ENCODE measurements at regions not wholly inside any gene's neighbourhood (a gene's known extent, or its start where the extent isn't known, plus 50 kb on each side); places are given as distances from the start of the nearest gene placed in this dataset.

- no peak for ATAC-seq (replicated peaks in 1 of 4)
- Histone ChIP-seq H3K4me1 (ENCODE audit: control insufficient read depth in 1 of 2, extremely low read depth in 1 of 2, insufficient read depth in 2 of 2, low read length in 2 of 2) (no peaks in the 10 kb centered on the region), H3K27ac (ENCODE audit: low read length) (no peak overlapping the region), H3K36me3 (ENCODE audit: control insufficient read depth in 2 of 2, extremely low read depth in 1 of 2, insufficient read depth in 1 of 2, low read length in 1 of 2) (no peaks in the 10 kb centered on the region), H3K27me3 (replicated peaks in 1 of 2; ENCODE audit: control insufficient read depth in 2 of 2, extremely low read depth in 1 of 2, insufficient read depth in 2 of 2, low read length in 1 of 2) (peaks cover 2 to 4% of the 10 kb centered on the region in 2 experiments), H3K9me3 (no peaks in the 10 kb centered on the region), H3K4me3 (ENCODE audit: control insufficient read depth in 1 of 2, extremely low read depth in 1 of 2, low read length in 1 of 2) (no peak overlapping the region)
- 83% methylated on average over 2 of the region's 10 CpGs for WGBS (ENCODE audit: insufficient coverage)
- H3K27me3 Mint-ChIP-seq: peaks cover 10 to 28% of the 10 kb centered on the region in 2 donors
- CTCF ChIA-PET: no interaction called here
- POLR2A ChIA-PET: no interaction called here
- no peaks in the 10 kb centered on the region for H3K9me3 Mint-ChIP-seq
- H3K4me1 Mint-ChIP-seq: no peaks in the 10 kb centered on the region
- H3K27ac Mint-ChIP-seq: no peak overlapping the region
- H3K36me3 Mint-ChIP-seq: no peaks in the 10 kb centered on the region
- H3K4me3 Mint-ChIP-seq: no peak overlapping the region
- DNase-seq: no peak
Observed at GRCh38 chr11:33618351-33618710, 82.3 kb downstream of the C11orf91 start.

- H3K27me3 Mint-ChIP-seq: peaks cover 10 to 28% of the 10 kb centered on the region in 2 donors
- H3K27ac Mint-ChIP-seq: no peak overlapping the region
- Histone ChIP-seq H3K27ac (ENCODE audit: low read length) (no peak overlapping the region), H3K27me3 (replicated peaks in 1 of 2; ENCODE audit: control insufficient read depth in 2 of 2, extremely low read depth in 1 of 2, insufficient read depth in 2 of 2, low read length in 1 of 2) (peaks cover 2 to 4% of the 10 kb centered on the region in 2 experiments), H3K4me1 (ENCODE audit: control insufficient read depth in 1 of 2, extremely low read depth in 1 of 2, insufficient read depth in 2 of 2, low read length in 2 of 2) (no peaks in the 10 kb centered on the region), H3K9me3 (no peaks in the 10 kb centered on the region), H3K4me3 (ENCODE audit: control insufficient read depth in 1 of 2, extremely low read depth in 1 of 2, low read length in 1 of 2) (no peak overlapping the region), H3K36me3 (ENCODE audit: control insufficient read depth in 2 of 2, extremely low read depth in 1 of 2, insufficient read depth in 1 of 2, low read length in 1 of 2) (no peaks in the 10 kb centered on the region)
- ATAC-seq (replicated peaks in 1 of 4) (no peak), DNase-seq (no peak)
- ChIA-PET POLR2A (interaction anchor here in 1 of 2 donors (0.7 kb wide), 1 partner anchor 199 kb away, joined by 3 read pairs; no protein-coding TSS in a partner anchor), CTCF (no interaction called here)
- no peak overlapping the region for H3K4me3 Mint-ChIP-seq
- no peaks in the 10 kb centered on the region for H3K36me3 Mint-ChIP-seq
- 85% methylated on average over 5 of the region's 8 CpGs for WGBS (ENCODE audit: insufficient coverage)
- H3K4me1 Mint-ChIP-seq: no peaks in the 10 kb centered on the region
- H3K9me3 Mint-ChIP-seq: no peaks in the 10 kb centered on the region
Observed at GRCh38 chr11:33617672-33618350, 82.8 kb downstream of the C11orf91 start.

- ChIA-PET POLR2A (no interaction called here), CTCF (interaction anchor here in 1 of 2 donors (0.5 kb wide), 1 partner anchor 17 kb away, joined by 3 read pairs; no protein-coding TSS in a partner anchor)
- Histone ChIP-seq H3K27ac (ENCODE audit: low read length) (no peak overlapping the region), H3K4me3 (ENCODE audit: control insufficient read depth in 1 of 2, extremely low read depth in 1 of 2, low read length in 1 of 2) (no peak overlapping the region), H3K27me3 (replicated peaks in 1 of 2; ENCODE audit: control insufficient read depth in 2 of 2, extremely low read depth in 1 of 2, insufficient read depth in 2 of 2, low read length in 1 of 2) (peaks cover 2 to 4% of the 10 kb centered on the region in 2 experiments), H3K9me3 (no peaks in the 10 kb centered on the region), H3K4me1 (ENCODE audit: control insufficient read depth in 1 of 2, extremely low read depth in 1 of 2, insufficient read depth in 2 of 2, low read length in 2 of 2) (no peaks in the 10 kb centered on the region), H3K36me3 (ENCODE audit: control insufficient read depth in 2 of 2, extremely low read depth in 1 of 2, insufficient read depth in 1 of 2, low read length in 1 of 2) (no peaks in the 10 kb centered on the region)
- WGBS (ENCODE audit: insufficient coverage): 92% methylated on average over 4 of the region's 5 CpGs
- DNase-seq (no peak), ATAC-seq (replicated peaks in 1 of 4) (no peak)
- Mint-ChIP-seq H3K4me1 (no peaks in the 10 kb centered on the region), H3K4me3 (no peak overlapping the region), H3K27me3 (peaks cover 10 to 18% of the 10 kb centered on the region in 2 donors), H3K27ac (no peak overlapping the region), H3K36me3 (no peaks in the 10 kb centered on the region), H3K9me3 (no peaks in the 10 kb centered on the region)
Observed at GRCh38 chr11:33616552-33616951, 84.1 kb downstream of the C11orf91 start.

- H3K4me1 Mint-ChIP-seq: no peaks in the 10 kb centered on the region
- no peaks in the 10 kb centered on the region for H3K9me3 Mint-ChIP-seq
- Histone ChIP-seq H3K36me3 (ENCODE audit: control insufficient read depth in 2 of 2, extremely low read depth in 1 of 2, insufficient read depth in 1 of 2, low read length in 1 of 2) (no peaks in the 10 kb centered on the region), H3K4me1 (ENCODE audit: control insufficient read depth in 1 of 2, extremely low read depth in 1 of 2, insufficient read depth in 2 of 2, low read length in 2 of 2) (no peaks in the 10 kb centered on the region), H3K27me3 (replicated peaks in 1 of 2; ENCODE audit: control insufficient read depth in 2 of 2, extremely low read depth in 1 of 2, insufficient read depth in 2 of 2, low read length in 1 of 2) (peaks cover 0 to 4% of the 10 kb centered on the region in 2 experiments), H3K27ac (ENCODE audit: low read length) (no peak overlapping the region), H3K4me3 (ENCODE audit: control insufficient read depth in 1 of 2, extremely low read depth in 1 of 2, low read length in 1 of 2) (no peak overlapping the region), H3K9me3 (no peaks in the 10 kb centered on the region)
- CTCF ChIA-PET: no interaction called here
- DNase-seq (no peak), ATAC-seq (replicated peaks in 1 of 4) (no peak)
- WGBS (ENCODE audit: insufficient coverage): 75% methylated on average over 1 of the region's 3 CpGs
- H3K4me3 Mint-ChIP-seq: no peak overlapping the region
- H3K36me3 Mint-ChIP-seq: no peaks in the 10 kb centered on the region
- POLR2A ChIA-PET: no interaction called here
- H3K27ac Mint-ChIP-seq: no peak overlapping the region
- peaks cover 10 to 18% of the 10 kb centered on the region in 2 donors for H3K27me3 Mint-ChIP-seq
Observed at GRCh38 chr11:33615751-33616150, 84.9 kb downstream of the C11orf91 start.

- Mint-ChIP-seq H3K4me1 (no peaks in the 10 kb centered on the region), H3K36me3 (no peaks in the 10 kb centered on the region), H3K9me3 (no peaks in the 10 kb centered on the region), H3K27me3 (peaks cover 10 to 14% of the 10 kb centered on the region in 2 donors), H3K27ac (no peak overlapping the region), H3K4me3 (no peak overlapping the region)
- POLR2A ChIA-PET: no interaction called here
- Histone ChIP-seq H3K9me3 (no peaks in the 10 kb centered on the region), H3K36me3 (ENCODE audit: control insufficient read depth in 2 of 2, extremely low read depth in 1 of 2, insufficient read depth in 1 of 2, low read length in 1 of 2) (no peaks in the 10 kb centered on the region), H3K27me3 (replicated peaks in 1 of 2; ENCODE audit: control insufficient read depth in 2 of 2, extremely low read depth in 1 of 2, insufficient read depth in 2 of 2, low read length in 1 of 2) (peaks cover 0 to 4% of the 10 kb centered on the region in 2 experiments), H3K4me3 (ENCODE audit: control insufficient read depth in 1 of 2, extremely low read depth in 1 of 2, low read length in 1 of 2) (no peak overlapping the region), H3K27ac (ENCODE audit: low read length) (no peak overlapping the region), H3K4me1 (ENCODE audit: control insufficient read depth in 1 of 2, extremely low read depth in 1 of 2, insufficient read depth in 2 of 2, low read length in 2 of 2) (no peaks in the 10 kb centered on the region)
- CTCF ChIA-PET: no interaction called here
- DNase-seq (no peak), ATAC-seq (replicated peaks in 1 of 4) (no peak)
- no CpG with 5 or more reads among the region's 2 CpGs for WGBS (ENCODE audit: insufficient coverage)
Observed at GRCh38 chr11:33613404-33613803, 87.2 kb downstream of the C11orf91 start.

- no peaks in the 10 kb centered on the region for H3K4me1 ChIP-seq (ENCODE audit: control insufficient read depth in 1 of 2, extremely low read depth in 1 of 2, insufficient read depth in 2 of 2, low read length in 2 of 2)
- ChIA-PET CTCF (no interaction called here), POLR2A (no interaction called here)
- Mint-ChIP-seq H3K36me3 (no peaks in the 10 kb centered on the region), H3K27ac (no peak overlapping the region), H3K9me3 (no peaks in the 10 kb centered on the region), H3K4me1 (no peaks in the 10 kb centered on the region), H3K27me3 (peaks cover 5 to 10% of the 10 kb centered on the region in 2 donors), H3K4me3 (no peak overlapping the region)
- no peak overlapping the region for H3K27ac ChIP-seq (ENCODE audit: low read length)
- no peaks in the 10 kb centered on the region for H3K36me3 ChIP-seq (ENCODE audit: control insufficient read depth in 2 of 2, extremely low read depth in 1 of 2, insufficient read depth in 1 of 2, low read length in 1 of 2)
- H3K9me3 ChIP-seq: no peaks in the 10 kb centered on the region
- no peak overlapping the region for H3K4me3 ChIP-seq (ENCODE audit: control insufficient read depth in 1 of 2, extremely low read depth in 1 of 2, low read length in 1 of 2)
- 64% methylated on average over 1 of the region's 2 CpGs for WGBS (ENCODE audit: insufficient coverage)
- no peaks in the 10 kb centered on the region for H3K27me3 ChIP-seq (replicated peaks in 1 of 2; ENCODE audit: control insufficient read depth in 2 of 2, extremely low read depth in 1 of 2, insufficient read depth in 2 of 2, low read length in 1 of 2)
- ATAC-seq (replicated peaks in 1 of 4) (no peak), DNase-seq (no peak)
Observed at GRCh38 chr11:33610903-33611302, 89.7 kb downstream of the C11orf91 start.

- Mint-ChIP-seq H3K9me3 (no peaks in the 10 kb centered on the region), H3K36me3 (no peaks in the 10 kb centered on the region), H3K4me3 (no peak overlapping the region), H3K27me3 (peaks cover 3 to 10% of the 10 kb centered on the region in 2 donors), H3K4me1 (no peaks in the 10 kb centered on the region), H3K27ac (no peak overlapping the region)
- Histone ChIP-seq H3K27me3 (replicated peaks in 1 of 2; ENCODE audit: control insufficient read depth in 2 of 2, extremely low read depth in 1 of 2, insufficient read depth in 2 of 2, low read length in 1 of 2) (no peaks in the 10 kb centered on the region), H3K27ac (ENCODE audit: low read length) (no peak overlapping the region), H3K36me3 (ENCODE audit: control insufficient read depth in 2 of 2, extremely low read depth in 1 of 2, insufficient read depth in 1 of 2, low read length in 1 of 2) (no peaks in the 10 kb centered on the region), H3K9me3 (no peaks in the 10 kb centered on the region), H3K4me1 (ENCODE audit: control insufficient read depth in 1 of 2, extremely low read depth in 1 of 2, insufficient read depth in 2 of 2, low read length in 2 of 2) (no peaks in the 10 kb centered on the region), H3K4me3 (ENCODE audit: control insufficient read depth in 1 of 2, extremely low read depth in 1 of 2, low read length in 1 of 2) (no peak overlapping the region)
- ChIA-PET CTCF (no interaction called here), POLR2A (no interaction called here)
- no peak for DNase-seq
- ATAC-seq (replicated peaks in 1 of 4): no peak
Observed at GRCh38 chr11:33608386-33608785, 92.2 kb downstream of the C11orf91 start.

Measured in T-cell (primary cell).